Mesenchymal stem cell (in vitro differentiated cells and primary cell): ENCODE measurements at regions not wholly inside any gene's neighbourhood (a gene's known extent, or its start where the extent isn't known, plus 50 kb on each side); places are given as distances from the start of the nearest gene placed in this dataset.
"Not testable (repeated sequence)": the region's sequence is repeated elsewhere in the genome, so short reads cannot be mapped to it uniquely, and the experiment has no call there.

ENCODE experiments used
- DNase-seq: peaks from one replicate; pipeline ENCODE4 v3.0.0-alpha.2; 2013
- H2AFZ ChIP-seq: one replicate; pipeline ENCODE4 v1.6.1; 2013; ENCODE audit warnings: low read depth, mild to moderate bottlenecking, control low read depth, inconsistent platforms, low read length, moderate library complexity
- H2AK5ac ChIP-seq: 2 replicates; pipeline ENCODE4 v1.6.1; 2013; ENCODE audit warnings: low read length, moderate library complexity, mild to moderate bottlenecking, inconsistent platforms; ENCODE audit not compliant: severe bottlenecking
- H2BK120ac ChIP-seq: one replicate; pipeline ENCODE4 v1.6.1; 2013; ENCODE audit warnings: low read depth, mild to moderate bottlenecking, inconsistent platforms, low read length, moderate library complexity
- H2BK12ac ChIP-seq, 2 experiments: one replicate each; pipeline ENCODE4 v1.6.1; 2013; ENCODE audit warnings: inconsistent platforms in 2 of 2, low read length in 2 of 2, mild to moderate bottlenecking in 2 of 2, moderate library complexity in 2 of 2, control low read depth in 1 of 2
- H2BK15ac ChIP-seq: one replicate; pipeline ENCODE4 v1.6.1; 2013; ENCODE audit warnings: mild to moderate bottlenecking, low read depth, inconsistent platforms; ENCODE audit not compliant: poor library complexity, severe bottlenecking
- H2BK5ac ChIP-seq: 2 replicates; pipeline ENCODE4 v1.6.1; 2013; ENCODE audit warnings: low read depth, mild to moderate bottlenecking, low read length, control low read depth, inconsistent platforms; ENCODE audit not compliant: poor library complexity, severe bottlenecking
- H3K14ac ChIP-seq, 2 experiments: one replicate each; pipeline ENCODE4 v1.6.1; 2013; ENCODE audit warnings: inconsistent platforms in 2 of 2, low read length in 2 of 2, control low read depth in 1 of 2, mild to moderate bottlenecking in 1 of 2, moderate library complexity in 1 of 2
- H3K18ac ChIP-seq, 2 experiments: one replicate each; pipeline ENCODE4 v1.6.1; 2013; ENCODE audit warnings: inconsistent platforms in 2 of 2, low read length in 2 of 2, control low read depth in 1 of 2, low read depth in 1 of 2, mild to moderate bottlenecking in 1 of 2
- H3K23ac ChIP-seq, 2 experiments: one replicate each; pipeline ENCODE4 v1.6.1; 2013; ENCODE audit warnings: inconsistent platforms in 2 of 2, low read length in 2 of 2, mild to moderate bottlenecking in 2 of 2, moderate library complexity in 2 of 2, control low read depth in 1 of 2
- H3K27ac ChIP-seq: 2 replicates; pipeline ENCODE4 v1.5.1; 2013; ENCODE audit warnings: mild to moderate bottlenecking, moderate library complexity, low read length, control low read depth, inconsistent platforms; ENCODE audit not compliant: poor library complexity, severe bottlenecking
- H3K27me3 ChIP-seq, 2 experiments: 2 replicates each; pipeline versions ENCODE4 v1.6.1 to v1.7.0; 2013; ENCODE audit warnings: low read length in 2 of 2, mild to moderate bottlenecking in 2 of 2, moderate library complexity in 2 of 2, control low read depth in 1 of 2, inconsistent platforms in 1 of 2; ENCODE audit not compliant: control insufficient read depth in 1 of 2, insufficient read depth in 1 of 2
- H3K36me3 ChIP-seq, 2 experiments: 2 replicates each; pipeline versions ENCODE4 v1.6.1 to v1.7.0; 2013; ENCODE audit warnings: low read length in 2 of 2, control low read depth in 1 of 2, inconsistent platforms in 1 of 2, low read depth in 1 of 2, mild to moderate bottlenecking in 1 of 2; ENCODE audit not compliant: insufficient read depth in 2 of 2, control insufficient read depth in 1 of 2
- H3K4ac ChIP-seq, 2 experiments: one replicate each; pipeline ENCODE4 v1.6.1; 2013; ENCODE audit warnings: inconsistent platforms in 2 of 2, low read length in 2 of 2, mild to moderate bottlenecking in 2 of 2, moderate library complexity in 2 of 2, control low read depth in 1 of 2, low read depth in 1 of 2
- H3K4me1 ChIP-seq: 2 replicates; pipeline ENCODE4 v1.6.1; 2013; ENCODE audit warnings: low read depth, low read length, control low read depth; ENCODE audit not compliant: control insufficient read depth, insufficient read depth
- H3K4me2 ChIP-seq: 2 replicates; pipeline ENCODE4 v1.6.1; 2013; ENCODE audit warnings: low read length, mild to moderate bottlenecking, inconsistent platforms; ENCODE audit not compliant: poor library complexity, severe bottlenecking
- H3K4me3 ChIP-seq, 2 experiments: 2 replicates each; pipeline versions ENCODE4 v1.5.1 to v1.7.0; 2013; ENCODE audit warnings: low read length in 2 of 2, mild to moderate bottlenecking in 2 of 2, control low read depth in 1 of 2, low read depth in 1 of 2; ENCODE audit not compliant: insufficient read depth in 1 of 2
- H3K79me1 ChIP-seq: replicated peaks from 2 replicates; pipeline ENCODE4 v1.6.1; 2013; ENCODE audit warnings: mild to moderate bottlenecking, control low read depth, low read length, inconsistent platforms; ENCODE audit not compliant: poor library complexity, severe bottlenecking
- H3K9ac ChIP-seq: 2 replicates; pipeline ENCODE4 v1.7.0; 2013; ENCODE audit warnings: mild to moderate bottlenecking, low read length, moderate library complexity
- H3K9me3 ChIP-seq: 2 replicates; pipeline ENCODE4 v1.7.0; 2013; ENCODE audit warnings: mild to moderate bottlenecking, low read length; ENCODE audit not compliant: control insufficient read depth
- H4K8ac ChIP-seq: one replicate; pipeline ENCODE4 v1.6.1; 2013; ENCODE audit warnings: inconsistent platforms, mild to moderate bottlenecking, low read length, moderate library complexity
- H4K91ac ChIP-seq: one replicate; pipeline ENCODE4 v1.6.1; 2013; ENCODE audit warnings: mild to moderate bottlenecking, low read length, inconsistent platforms
- WGBS: methylation state at CpG from one replicate; pipeline ENCODE4 v1.1.7; 2013; ENCODE audit warnings: mixed read lengths; 5-methylcytosine and 5-hydroxymethylcytosine counted together

GRCh38 chr1:184194236-184194635 lies 142.7 kb downstream of the TSEN15 start:
- no peak overlapping the region for H2AK5ac ChIP-seq
- no peak overlapping the region for H3K27ac ChIP-seq
- no peak overlapping the region for H3K4me3 ChIP-seq
- 100% methylated on average over 2 of the region's 2 CpGs for WGBS
- H3K9ac ChIP-seq, result no peak overlapping the region
- no peaks in the 10 kb centered on the region for H3K79me1 ChIP-seq
- no peaks in the 10 kb centered on the region for H3K36me3 ChIP-seq
- H3K4me2 ChIP-seq, result no peak overlapping the region
- no peak overlapping the region for H3K18ac ChIP-seq
- no peak overlapping the region for H2BK120ac ChIP-seq
- no peak overlapping the region for H3K23ac ChIP-seq
- H3K14ac ChIP-seq, result no peak overlapping the region
- no peaks in the 10 kb centered on the region for H3K27me3 ChIP-seq
- H4K91ac ChIP-seq, result no peak overlapping the region
- no peak overlapping the region for H4K8ac ChIP-seq
- H2BK5ac ChIP-seq, result no peak overlapping the region
- no peak overlapping the region for H2BK12ac ChIP-seq
- no peaks in the 10 kb centered on the region for H3K4me1 ChIP-seq
- H2BK15ac ChIP-seq, result no peak overlapping the region
- H3K9me3 ChIP-seq, result no peaks in the 10 kb centered on the region
- no peak overlapping the region for H3K4ac ChIP-seq
- no peak overlapping the region for H2AFZ ChIP-seq
- no peak for DNase-seq

GRCh38 chr1:184195722-184196121 lies 144.2 kb downstream of the TSEN15 start:
- H3K4me2 ChIP-seq, H3K4me1 ChIP-seq, H2BK15ac ChIP-seq, H3K18ac ChIP-seq, H3K4ac ChIP-seq, DNase-seq, H2BK120ac ChIP-seq, H3K36me3 ChIP-seq, H4K91ac ChIP-seq, H3K27ac ChIP-seq, H3K14ac ChIP-seq, H4K8ac ChIP-seq, H3K4me3 ChIP-seq, H3K9me3 ChIP-seq, H3K9ac ChIP-seq, H3K79me1 ChIP-seq, H3K23ac ChIP-seq, H2AK5ac ChIP-seq, H2BK5ac ChIP-seq, H3K27me3 ChIP-seq, H2BK12ac ChIP-seq, H2AFZ ChIP-seq: not testable (repeated sequence)
- 80% methylated on average over 1 of the region's 2 CpGs for WGBS

- H2BK5ac ChIP-seq, result no peak overlapping the region
- H3K23ac ChIP-seq, result no peak overlapping the region
- H3K9ac ChIP-seq, result no peak overlapping the region
- H2AFZ ChIP-seq, result no peak overlapping the region
- H2BK12ac ChIP-seq, result no peak overlapping the region
- H3K18ac ChIP-seq, result no peak overlapping the region
- WGBS, result 95% methylated on average over 6 of the region's 7 CpGs
- H3K4me1 ChIP-seq, result peaks cover 4% of the 10 kb centered on the region
- H3K4me2 ChIP-seq, result no peak overlapping the region
- H2AK5ac ChIP-seq, result peak overlapping the region; percentile 43
- no peaks in the 10 kb centered on the region for H3K36me3 ChIP-seq
- H4K8ac ChIP-seq, result no peak overlapping the region
- DNase-seq, result no peak
- no peak overlapping the region for H3K14ac ChIP-seq
- H3K4me3 ChIP-seq, result no peak overlapping the region
- H3K27me3 ChIP-seq, result no peaks in the 10 kb centered on the region
- no peak overlapping the region for H2BK15ac ChIP-seq
- no peak overlapping the region for H3K27ac ChIP-seq
- H4K91ac ChIP-seq, result no peak overlapping the region
- H3K79me1 ChIP-seq, result no peaks in the 10 kb centered on the region
- no peaks in the 10 kb centered on the region for H3K9me3 ChIP-seq
- no peak overlapping the region for H2BK120ac ChIP-seq
- peak overlapping the region in 1 of 2 experiments; percentile 42 for H3K4ac ChIP-seq
Observed at GRCh38 chr1:184197831-184198230, 146.3 kb downstream of the TSEN15 start.

- H4K91ac ChIP-seq, result no peak overlapping the region
- no peak overlapping the region for H2AK5ac ChIP-seq
- no peak overlapping the region for H3K4me3 ChIP-seq
- no peak for DNase-seq
- H2BK120ac ChIP-seq, result no peak overlapping the region
- H3K79me1 ChIP-seq, result no peaks in the 10 kb centered on the region
- 65% methylated on average over 1 of the region's 1 CpG for WGBS
- peaks cover 4% of the 10 kb centered on the region for H3K4me1 ChIP-seq
- H4K8ac ChIP-seq, result no peak overlapping the region
- no peak overlapping the region for H3K27ac ChIP-seq
- no peak overlapping the region for H2BK5ac ChIP-seq
- no peaks in the 10 kb centered on the region for H3K27me3 ChIP-seq
- no peak overlapping the region for H3K18ac ChIP-seq
- H3K23ac ChIP-seq, result no peak overlapping the region
- no peak overlapping the region for H3K14ac ChIP-seq
- no peak overlapping the region for H3K9ac ChIP-seq
- no peak overlapping the region for H2BK12ac ChIP-seq
- H3K36me3 ChIP-seq, result no peaks in the 10 kb centered on the region
- no peak overlapping the region for H3K4me2 ChIP-seq
- no peak overlapping the region for H2BK15ac ChIP-seq
- H3K9me3 ChIP-seq, result no peaks in the 10 kb centered on the region
- no peak overlapping the region for H3K4ac ChIP-seq
- no peak overlapping the region for H2AFZ ChIP-seq
Observed at GRCh38 chr1:184199036-184199435, 147.5 kb downstream of the TSEN15 start.
